NOMO-1 treated with dmso at 0.1 percent for 144 hours (cell line): ENCODE measurements at regions not wholly inside any gene's neighbourhood (a gene's known extent, or its start where the extent isn't known, plus 50 kb on each side); places are given as distances from the start of the nearest gene placed in this dataset.
"Not testable (repeated sequence)": the region's sequence is repeated elsewhere in the genome, so short reads cannot be mapped to it uniquely, and the experiment has no call there.

ENCODE experiments used
- DNase-seq: peaks from one replicate; lab custom pipeline; 2025; ENCODE audit not compliant: unreplicated experiment; lab: John Stamatoyannopoulos, UW

GRCh38 chr14:101616202-101616601, 54.9 kb downstream of the DIO3 start:
- no peak for DNase-seq

- DNase-seq, result no peak
Measured at GRCh38 chr14:101619484-101619883, 58.2 kb downstream of the DIO3 start.

- no peak for DNase-seq
Measured at GRCh38 chr14:101620031-101620788, 58.9 kb downstream of the DIO3 start.

- DNase-seq, result no peak
Measured at GRCh38 chr14:101620821-101621785, 59.8 kb downstream of the DIO3 start.

GRCh38 chr14:101622251-101623076, 61.2 kb downstream of the DIO3 start:
- no peak for DNase-seq

GRCh38 chr14:101623077-101623372, 61.7 kb downstream of the DIO3 start:
- DNase-seq, result no peak

GRCh38 chr14:101623685-101624444, 62.6 kb downstream of the DIO3 start:
- DNase-seq, result no peak

- DNase-seq, result no peak
Measured at GRCh38 chr14:101624536-101624935, 63.2 kb downstream of the DIO3 start.

GRCh38 chr14:101625336-101626097, 64.2 kb downstream of the DIO3 start:
- DNase-seq, result no peak

GRCh38 chr14:101626331-101626730, 65.0 kb downstream of the DIO3 start:
- DNase-seq, result no peak

- no peak for DNase-seq
Measured at GRCh38 chr14:101627915-101628262, 66.6 kb downstream of the DIO3 start.

GRCh38 chr14:101628471-101628966, 67.2 kb downstream of the DIO3 start:
- DNase-seq, result peak; percentile 49

- no peak for DNase-seq
Measured at GRCh38 chr14:101628975-101629374, 67.7 kb downstream of the DIO3 start.

- DNase-seq, result no peak
Measured at GRCh38 chr14:101630056-101630965, 69.0 kb downstream of the DIO3 start.

GRCh38 chr14:101631199-101631598, 69.9 kb downstream of the DIO3 start:
- no peak for DNase-seq

GRCh38 chr14:101631970-101632369, 70.7 kb downstream of the DIO3 start:
- DNase-seq, result not testable (repeated sequence)

- DNase-seq, result no peak
Measured at GRCh38 chr14:101632520-101632919, 71.2 kb downstream of the DIO3 start.

- DNase-seq, result no peak
Measured at GRCh38 chr14:101633276-101633675, 72.0 kb downstream of the DIO3 start.
